Astrocyte (in vitro differentiated cells and primary cell): ENCODE measurements at regions not wholly inside any gene's neighbourhood (a gene's known extent, or its start where the extent isn't known, plus 50 kb on each side); places are given as distances from the start of the nearest gene placed in this dataset.

Source experiments
- EZH2 ChIP-seq: IDR thresholded peaks from 2 replicates; pipeline ENCODE4 v1.6.1; 2012; ENCODE audit warnings: mild to moderate bottlenecking, low read length, inconsistent platforms; ENCODE audit not compliant: insufficient read depth
- TF ChIP-seq, protein P1 (sequence below): IDR thresholded peaks from 2 replicates; pipeline ENCODE4 v1.5.1; 2011; ENCODE audit warnings: low read depth, mild to moderate bottlenecking, inconsistent platforms, low read length, moderate library complexity; ENCODE audit not compliant: insufficient read depth

DNA sequence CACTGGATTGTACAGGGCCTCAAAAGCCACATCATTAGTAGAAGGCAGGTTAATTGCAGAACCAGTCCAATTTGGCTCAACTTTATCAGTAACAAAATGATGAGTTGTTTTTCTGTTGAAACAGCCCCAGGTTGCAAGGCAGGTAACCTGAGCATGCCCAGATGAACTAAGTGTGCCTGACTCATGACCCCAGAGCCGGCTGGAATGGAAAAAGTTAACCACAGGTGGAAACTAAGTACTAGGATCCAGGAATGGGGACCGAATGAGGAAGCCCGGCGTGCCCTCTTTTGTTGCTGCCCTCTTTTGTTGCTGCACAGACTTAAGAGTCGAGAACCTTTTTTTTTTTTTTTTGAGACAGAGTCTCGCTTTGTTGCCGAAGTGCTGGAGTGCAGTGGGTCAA is 79.5 kb upstream of the YWHAQ start:
- TF ChIP-seq, protein P1, sequence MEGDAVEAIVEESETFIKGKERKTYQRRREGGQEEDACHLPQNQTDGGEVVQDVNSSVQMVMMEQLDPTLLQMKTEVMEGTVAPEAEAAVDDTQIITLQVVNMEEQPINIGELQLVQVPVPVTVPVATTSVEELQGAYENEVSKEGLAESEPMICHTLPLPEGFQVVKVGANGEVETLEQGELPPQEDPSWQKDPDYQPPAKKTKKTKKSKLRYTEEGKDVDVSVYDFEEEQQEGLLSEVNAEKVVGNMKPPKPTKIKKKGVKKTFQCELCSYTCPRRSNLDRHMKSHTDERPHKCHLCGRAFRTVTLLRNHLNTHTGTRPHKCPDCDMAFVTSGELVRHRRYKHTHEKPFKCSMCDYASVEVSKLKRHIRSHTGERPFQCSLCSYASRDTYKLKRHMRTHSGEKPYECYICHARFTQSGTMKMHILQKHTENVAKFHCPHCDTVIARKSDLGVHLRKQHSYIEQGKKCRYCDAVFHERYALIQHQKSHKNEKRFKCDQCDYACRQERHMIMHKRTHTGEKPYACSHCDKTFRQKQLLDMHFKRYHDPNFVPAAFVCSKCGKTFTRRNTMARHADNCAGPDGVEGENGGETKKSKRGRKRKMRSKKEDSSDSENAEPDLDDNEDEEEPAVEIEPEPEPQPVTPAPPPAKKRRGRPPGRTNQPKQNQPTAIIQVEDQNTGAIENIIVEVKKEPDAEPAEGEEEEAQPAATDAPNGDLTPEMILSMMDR, result no peak
- no peak for TF ChIP-seq EZH2
